Progenitor cell of endocrine pancreas (in vitro differentiated cells): ENCODE measurements at regions not wholly inside any gene's neighbourhood (a gene's known extent, or its start where the extent isn't known, plus 50 kb on each side); places are given as distances from the start of the nearest gene placed in this dataset.

Experiments
- DNase-seq: peaks from one replicate; pipeline ENCODE4 v3.0.0; 2021; ENCODE audit warnings: low spot score; ENCODE audit not compliant: unreplicated experiment
- H3K27ac Mint-ChIP-seq: 2 replicates; pipeline ENCODE4 v1.8.0; 2021; ENCODE audit warnings: mild to moderate bottlenecking, moderate library complexity, mixed read lengths
- H3K27me3 Mint-ChIP-seq: 2 replicates; pipeline ENCODE4 v1.8.0; 2021; ENCODE audit warnings: mixed read lengths
- H3K36me3 Mint-ChIP-seq: 2 replicates; pipeline ENCODE4 v1.8.0; 2022; ENCODE audit warnings: mixed read lengths; ENCODE audit not compliant: insufficient read depth
- H3K4me1 Mint-ChIP-seq: 2 replicates; pipeline ENCODE4 v1.8.0; 2021; ENCODE audit warnings: low read depth, mixed read lengths
- H3K4me3 Mint-ChIP-seq: 2 replicates; pipeline ENCODE4 v1.8.0; 2021; ENCODE audit warnings: low read depth, mild to moderate bottlenecking, moderate library complexity, mixed read lengths
- H3K9me3 Mint-ChIP-seq: 2 replicates; pipeline ENCODE4 v1.8.0; 2021; ENCODE audit warnings: low read depth, mixed read lengths
- TF ChIP-seq, protein P1 (sequence below): fragments of 200-600 bp; sonication (generic); IDR thresholded peaks from one replicate; pipeline ENCODE4 v1.5.0; 2021; ENCODE audit warnings: antibody characterized with exemption, mild to moderate bottlenecking; ENCODE audit not compliant: unreplicated experiment

GRCh38 chr20:10972219-10972860, 298.5 kb upstream of the JAG1 start:
- Mint-ChIP-seq H3K27ac (no peak overlapping the region), H3K4me3 (no peak overlapping the region), H3K36me3 (no peaks in the 10 kb centered on the region), H3K9me3 (peaks cover 6% of the 10 kb centered on the region), H3K27me3 (peaks cover 3% of the 10 kb centered on the region), H3K4me1 (peaks cover 5% of the 10 kb centered on the region)
- TF ChIP-seq, protein P1, sequence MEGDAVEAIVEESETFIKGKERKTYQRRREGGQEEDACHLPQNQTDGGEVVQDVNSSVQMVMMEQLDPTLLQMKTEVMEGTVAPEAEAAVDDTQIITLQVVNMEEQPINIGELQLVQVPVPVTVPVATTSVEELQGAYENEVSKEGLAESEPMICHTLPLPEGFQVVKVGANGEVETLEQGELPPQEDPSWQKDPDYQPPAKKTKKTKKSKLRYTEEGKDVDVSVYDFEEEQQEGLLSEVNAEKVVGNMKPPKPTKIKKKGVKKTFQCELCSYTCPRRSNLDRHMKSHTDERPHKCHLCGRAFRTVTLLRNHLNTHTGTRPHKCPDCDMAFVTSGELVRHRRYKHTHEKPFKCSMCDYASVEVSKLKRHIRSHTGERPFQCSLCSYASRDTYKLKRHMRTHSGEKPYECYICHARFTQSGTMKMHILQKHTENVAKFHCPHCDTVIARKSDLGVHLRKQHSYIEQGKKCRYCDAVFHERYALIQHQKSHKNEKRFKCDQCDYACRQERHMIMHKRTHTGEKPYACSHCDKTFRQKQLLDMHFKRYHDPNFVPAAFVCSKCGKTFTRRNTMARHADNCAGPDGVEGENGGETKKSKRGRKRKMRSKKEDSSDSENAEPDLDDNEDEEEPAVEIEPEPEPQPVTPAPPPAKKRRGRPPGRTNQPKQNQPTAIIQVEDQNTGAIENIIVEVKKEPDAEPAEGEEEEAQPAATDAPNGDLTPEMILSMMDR: no peak
- no peak for DNase-seq

DNA sequence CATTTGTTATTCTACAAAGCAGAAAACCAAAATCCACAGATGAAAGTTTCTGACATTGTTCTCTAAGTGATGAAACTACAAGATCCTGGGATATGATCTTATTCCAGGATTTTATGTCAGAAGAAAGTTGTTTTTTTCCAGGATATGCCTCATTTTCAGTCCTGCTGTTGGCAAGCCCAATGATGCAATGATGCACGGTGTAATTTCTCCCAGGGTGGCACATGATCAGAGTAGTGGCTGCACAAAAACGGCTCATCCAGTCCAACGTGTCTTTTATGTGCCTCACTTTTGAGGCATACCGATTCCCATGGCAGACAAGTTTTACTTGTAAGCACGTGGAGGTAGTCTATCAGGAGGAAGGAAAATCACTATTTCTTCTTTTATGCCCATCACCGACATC, 302.3 kb upstream of the JAG1 start:
- H3K27me3 Mint-ChIP-seq: peaks cover 3% of the 10 kb centered on the region
- H3K36me3 Mint-ChIP-seq: no peaks in the 10 kb centered on the region
- no peak for DNase-seq
- no peak overlapping the region for H3K4me3 Mint-ChIP-seq
- peaks cover 3% of the 10 kb centered on the region for H3K9me3 Mint-ChIP-seq
- TF ChIP-seq, protein P1: no peak
- H3K4me1 Mint-ChIP-seq: peaks cover 3% of the 10 kb centered on the region
- no peak overlapping the region for H3K27ac Mint-ChIP-seq

GRCh38 chr20:10978019-10978702, 304.4 kb upstream of the JAG1 start:
- Mint-ChIP-seq H3K27me3 (peaks cover 3% of the 10 kb centered on the region), H3K4me3 (no peak overlapping the region), H3K27ac (no peak overlapping the region), H3K36me3 (no peaks in the 10 kb centered on the region), H3K9me3 (peaks cover 3% of the 10 kb centered on the region), H3K4me1 (peaks cover 3% of the 10 kb centered on the region)
- DNase-seq: no peak
- TF ChIP-seq, protein P1: no peak

GRCh38 chr20:10978713-10979112, 304.9 kb upstream of the JAG1 start:
- peaks cover 3% of the 10 kb centered on the region for H3K4me1 Mint-ChIP-seq
- no peaks in the 10 kb centered on the region for H3K36me3 Mint-ChIP-seq
- peaks cover 3% of the 10 kb centered on the region for H3K27me3 Mint-ChIP-seq
- H3K4me3 Mint-ChIP-seq: no peak overlapping the region
- no peak for DNase-seq
- TF ChIP-seq, protein P1: no peak
- no peak overlapping the region for H3K27ac Mint-ChIP-seq
- peaks cover 3% of the 10 kb centered on the region for H3K9me3 Mint-ChIP-seq

- H3K36me3 Mint-ChIP-seq: no peaks in the 10 kb centered on the region
- H3K27me3 Mint-ChIP-seq: no peaks in the 10 kb centered on the region
- no peak overlapping the region for H3K4me3 Mint-ChIP-seq
- H3K4me1 Mint-ChIP-seq: peaks cover 3% of the 10 kb centered on the region
- H3K27ac Mint-ChIP-seq: no peak overlapping the region
- peaks cover 6% of the 10 kb centered on the region for H3K9me3 Mint-ChIP-seq
- DNase-seq: no peak
- TF ChIP-seq, protein P1: no peak
Observed at GRCh38 chr20:10982692-10983091, 308.9 kb upstream of the JAG1 start.
